GM08714 (cell line): ENCODE measurements at regions not wholly inside any gene's neighbourhood (a gene's known extent, or its start where the extent isn't known, plus 50 kb on each side); places are given as distances from the start of the nearest gene placed in this dataset.
"Not testable (repeated sequence)": the region's sequence is repeated elsewhere in the genome, so short reads cannot be mapped to it uniquely, and the experiment has no call there.

ENCODE experiments used
- H3K4me3 ChIP-seq: fragments of 200-500 bp; sonication (Bioruptor generic); 2 replicates; pipeline ENCODE4 v1.5.1; 2014; ENCODE audit warnings: mild to moderate bottlenecking, low read length, inconsistent platforms
- ZNF274 ChIP-seq: IDR thresholded peaks from 2 replicates; pipeline ENCODE4 v1.6.1; 2012; ENCODE audit warnings: mild to moderate bottlenecking, low read depth, low read length

DNA sequence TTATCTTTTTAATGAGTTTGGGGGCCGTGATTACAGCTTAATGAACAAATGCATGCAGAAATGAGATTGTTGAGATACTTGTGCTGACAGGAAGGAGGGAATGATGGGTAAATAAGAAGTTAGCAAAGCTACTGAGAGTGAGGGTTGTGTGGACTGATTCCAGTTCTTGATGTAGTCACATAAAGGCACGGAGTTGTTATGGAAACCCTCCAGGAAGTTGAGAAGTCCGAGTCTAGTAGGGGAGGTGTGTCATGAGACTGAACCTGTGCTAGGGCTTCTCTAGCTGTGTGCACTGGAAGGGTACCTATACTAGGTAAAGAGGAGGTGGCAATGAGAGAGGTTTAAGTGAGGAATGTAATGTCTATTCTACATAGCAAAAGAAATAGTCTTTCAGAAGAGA is 475.7 kb downstream of the USP25 start:
- H3K4me3 ChIP-seq: no peak overlapping the region
- TF ChIP-seq ZNF274: no peak

DNA sequence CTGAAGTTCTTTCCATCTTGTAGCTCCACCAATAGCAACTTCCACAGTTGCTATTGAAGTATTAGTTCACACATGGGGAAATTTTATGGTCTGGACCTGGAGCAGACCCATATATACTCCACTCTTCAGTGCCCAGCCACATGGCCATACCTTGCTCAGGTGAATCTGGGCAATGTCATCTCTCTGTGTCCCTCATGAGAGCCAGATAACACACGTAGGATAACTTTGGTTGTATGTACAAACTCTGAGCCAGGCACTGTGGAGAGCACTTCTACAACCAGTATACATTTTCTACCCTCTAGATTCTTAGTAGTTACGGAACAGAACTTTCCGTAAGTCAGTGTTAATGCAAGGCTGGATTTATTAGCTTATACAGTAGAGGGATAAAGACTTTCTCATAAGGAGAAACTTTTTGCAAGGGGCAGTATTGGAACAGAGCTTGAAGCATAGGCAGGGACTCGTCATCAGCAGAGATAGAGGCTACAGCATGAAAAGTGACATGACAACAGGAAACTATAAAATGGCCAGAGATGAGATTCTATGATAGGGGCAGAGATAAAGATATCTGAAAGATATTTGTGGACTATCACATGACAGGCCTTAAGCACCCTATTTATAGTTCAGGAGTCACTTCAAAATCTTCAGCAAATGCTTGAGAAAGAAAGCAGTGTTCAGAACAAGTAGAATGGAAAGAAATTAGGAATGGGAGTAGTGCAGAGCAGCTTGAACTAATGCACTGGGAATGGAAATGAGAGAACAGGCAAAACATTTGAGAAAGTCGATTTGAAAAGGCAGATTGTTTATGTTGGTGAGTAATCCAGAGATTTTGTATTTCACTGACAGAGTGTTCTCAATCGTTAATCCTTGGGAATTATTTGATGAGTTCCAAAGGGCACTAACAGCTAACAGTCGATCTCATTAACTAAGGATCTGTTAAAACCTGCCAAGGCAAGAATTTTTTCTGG is 481.8 kb downstream of the USP25 start:
- H3K4me3 ChIP-seq: no peak overlapping the region

DNA sequence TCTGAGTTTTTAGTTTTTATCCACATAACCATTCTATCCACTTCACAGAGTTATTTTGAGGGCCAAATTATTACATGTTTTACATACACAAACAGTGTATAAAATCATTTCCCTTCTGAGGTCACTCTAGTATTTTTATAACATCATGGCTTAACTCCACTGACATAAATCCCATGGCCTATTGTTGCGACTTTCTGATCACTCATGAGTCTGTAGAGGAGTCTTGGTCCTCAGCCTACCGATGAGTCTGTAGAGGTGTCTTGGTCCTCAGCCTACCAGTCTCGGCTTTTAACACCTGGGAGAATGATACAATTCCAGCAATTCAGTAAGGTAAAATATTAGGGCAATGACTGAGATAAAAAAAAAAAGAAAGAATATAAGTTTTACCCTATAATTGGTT is 483.7 kb downstream of the USP25 start:
- no peak for TF ChIP-seq ZNF274

More for the DNA sequence above, 481.8 kb downstream of the USP25 start:
- TF ChIP-seq ZNF274: no peak

DNA sequence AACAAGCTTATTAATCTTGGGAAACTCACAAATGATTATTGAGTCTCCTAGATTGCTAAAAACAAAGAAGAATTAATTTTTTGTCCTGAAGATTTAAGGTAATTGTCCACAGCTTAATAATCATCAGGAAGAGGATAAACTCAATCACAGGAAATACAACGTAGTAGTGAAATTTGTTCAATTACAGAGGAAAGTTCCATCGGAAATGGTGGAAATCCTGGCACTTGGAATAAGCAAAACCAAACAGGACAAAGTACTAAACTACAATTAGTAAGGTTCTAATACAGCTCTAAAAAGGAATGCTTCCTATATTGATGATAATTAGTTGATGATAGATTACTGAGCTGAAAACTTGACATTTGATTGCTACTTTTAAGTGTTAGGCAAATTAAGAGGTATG is 485.4 kb downstream of the USP25 start:
- no peak for TF ChIP-seq ZNF274
- H3K4me3 ChIP-seq: no peak overlapping the region

More for the DNA sequence above, 483.7 kb downstream of the USP25 start:
- no peak overlapping the region for H3K4me3 ChIP-seq

DNA sequence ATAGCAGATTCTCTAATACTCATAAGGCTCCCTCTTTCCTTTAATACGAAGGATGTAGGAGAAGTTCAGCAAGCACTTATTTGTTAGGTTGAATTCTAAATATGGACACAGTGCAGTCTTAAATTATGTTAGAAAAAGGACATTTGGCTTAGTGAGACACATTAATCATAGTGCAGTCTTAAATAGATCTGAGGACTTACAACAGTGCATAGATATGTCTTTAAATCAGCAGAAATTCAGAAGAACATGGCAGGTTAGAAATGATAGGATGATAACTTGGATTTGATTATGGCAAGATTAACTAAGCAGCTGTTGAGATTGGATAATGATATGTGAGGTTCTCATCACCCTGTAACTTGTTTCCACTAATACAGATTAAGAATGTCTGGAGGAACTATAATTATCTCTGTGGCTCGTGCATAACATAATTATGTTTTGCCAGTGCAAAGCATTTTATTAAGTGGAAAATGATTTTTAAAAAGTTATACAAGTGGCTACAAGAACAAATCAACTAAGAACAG is 485.9 kb downstream of the USP25 start:
- no peak overlapping the region for H3K4me3 ChIP-seq
- TF ChIP-seq ZNF274: no peak

DNA sequence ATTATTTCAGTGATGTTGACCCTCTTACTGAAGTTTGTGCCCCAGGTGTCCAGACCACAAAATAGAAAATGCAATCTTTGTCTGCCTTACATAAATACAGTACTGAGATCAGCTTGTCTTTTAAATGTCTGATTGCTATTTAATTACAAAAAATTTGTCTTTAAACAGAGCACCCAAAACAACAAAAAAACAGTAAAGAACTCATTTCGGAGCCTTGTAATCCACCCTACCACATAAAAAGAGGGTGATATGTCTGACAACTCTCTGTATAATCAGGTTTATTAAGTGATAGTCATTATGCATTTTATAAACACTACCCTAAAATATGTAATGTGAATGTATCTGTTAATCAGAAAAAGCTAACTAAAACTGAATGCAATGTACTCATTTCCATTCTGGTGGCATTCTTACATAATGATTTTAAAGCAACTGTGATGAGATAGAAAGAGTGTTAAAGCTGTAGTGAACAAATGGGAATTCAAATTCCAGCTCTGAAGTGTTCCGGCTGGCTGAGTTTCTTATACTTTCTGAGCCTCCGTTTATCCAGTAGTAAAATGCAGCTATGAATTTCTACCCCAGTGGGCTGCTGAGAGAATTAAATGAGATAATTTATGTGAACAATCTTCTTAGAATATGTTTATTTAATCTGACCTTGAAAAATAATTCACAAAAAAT is 486.6 kb downstream of the USP25 start:
- H3K4me3 ChIP-seq: no peak overlapping the region
- no peak for TF ChIP-seq ZNF274

DNA sequence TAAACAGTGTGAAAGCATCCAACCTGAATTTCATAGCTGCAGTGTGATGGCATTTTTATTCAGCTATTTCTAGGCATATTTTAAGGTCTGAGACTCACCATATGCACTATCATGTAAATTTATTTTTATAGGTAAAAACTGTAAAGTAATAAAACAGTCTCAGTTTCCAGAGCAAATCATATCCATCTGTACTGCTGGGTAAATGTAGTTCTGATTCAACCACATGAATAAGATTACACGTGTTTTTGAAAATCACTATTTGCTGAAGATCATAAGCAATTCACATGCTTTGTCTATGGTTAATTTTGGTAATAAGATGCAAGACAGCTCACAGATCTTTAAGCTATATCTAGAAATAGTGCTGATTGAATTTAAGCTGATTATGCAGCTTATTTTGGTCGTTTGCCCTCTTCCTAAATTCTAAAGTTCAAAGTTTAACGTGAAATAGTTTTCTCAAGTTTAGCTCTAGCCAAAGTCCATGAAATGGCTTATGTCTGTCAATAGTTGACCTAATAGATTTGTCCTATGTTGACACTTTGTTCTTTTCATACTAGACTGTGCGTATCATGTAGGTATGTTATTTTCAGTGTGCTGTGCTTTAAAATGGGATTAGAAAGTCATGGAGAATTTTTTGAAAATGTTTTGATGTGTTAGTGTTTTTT is 489.0 kb downstream of the USP25 start:
- H3K4me3 ChIP-seq: no peak overlapping the region
- no peak for TF ChIP-seq ZNF274

DNA sequence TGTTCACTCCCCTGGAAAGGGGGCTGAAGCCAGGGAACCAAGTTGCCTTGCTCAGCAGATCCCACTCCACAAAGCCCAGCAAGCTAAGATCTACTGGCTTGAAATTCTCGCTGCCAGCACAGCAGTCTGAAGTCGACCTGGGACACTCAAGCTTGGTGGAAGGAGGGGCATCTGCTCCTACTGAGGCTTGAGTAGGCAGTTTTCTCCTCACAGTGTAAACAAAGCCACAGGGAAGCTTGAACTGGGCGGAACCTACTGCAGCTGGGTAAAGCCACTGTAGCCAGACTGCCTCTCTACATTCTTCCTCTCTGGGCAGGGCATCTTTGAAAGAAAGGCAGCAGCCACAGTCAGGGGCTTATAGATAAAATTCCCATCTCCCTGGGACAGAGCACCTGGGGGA is 495.0 kb downstream of the USP25 start:
- H3K4me3 ChIP-seq: not testable (repeated sequence)

DNA sequence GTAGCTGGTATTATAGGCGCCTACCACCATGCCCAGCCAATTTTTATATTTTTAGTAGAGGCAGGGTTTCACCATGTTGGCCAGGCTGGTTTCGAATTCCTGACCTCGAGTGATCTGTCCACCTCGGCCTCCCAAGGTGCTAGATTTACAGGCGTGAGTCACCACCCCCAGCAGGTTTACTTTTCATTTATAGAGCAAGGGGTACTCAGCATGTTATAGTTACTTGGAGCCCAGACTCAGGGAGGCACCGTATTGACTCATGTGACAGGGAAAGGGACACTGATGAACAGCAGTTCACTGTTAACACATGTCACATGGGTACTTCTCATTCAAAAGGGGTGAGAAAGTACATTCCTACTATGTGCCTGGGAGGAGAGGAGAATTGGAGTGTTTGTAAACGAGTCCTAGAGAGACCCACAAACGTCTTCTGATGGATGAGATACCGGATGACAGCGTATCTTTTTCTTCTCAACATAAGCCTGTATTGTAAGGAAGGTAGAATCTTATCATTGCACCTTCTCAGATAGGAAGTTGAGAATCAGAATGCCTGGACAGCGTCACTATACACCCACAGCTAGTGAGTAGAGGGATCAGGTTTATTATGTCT is 510.0 kb downstream of the USP25 start:
- TF ChIP-seq ZNF274: no peak
- no peak overlapping the region for H3K4me3 ChIP-seq

DNA sequence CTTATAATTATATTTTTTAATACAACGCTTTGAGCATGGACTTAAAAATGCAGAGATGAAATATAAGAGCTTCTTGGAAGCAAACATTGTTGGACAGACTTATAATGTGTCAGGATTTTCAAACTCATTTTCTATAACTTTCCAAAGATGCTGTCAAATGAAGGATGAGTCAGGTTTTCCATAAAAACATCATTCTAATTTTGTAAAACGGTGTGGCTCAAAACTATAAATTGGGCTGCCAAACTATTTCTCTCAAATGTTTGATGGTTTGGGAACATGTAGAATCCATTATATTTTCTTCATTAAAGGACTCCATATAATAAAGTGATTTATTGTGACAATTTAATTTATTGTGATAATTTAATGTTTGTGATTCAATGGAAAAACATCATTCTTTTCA is 511.2 kb downstream of the USP25 start:
- no peak for TF ChIP-seq ZNF274
- no peak overlapping the region for H3K4me3 ChIP-seq

DNA sequence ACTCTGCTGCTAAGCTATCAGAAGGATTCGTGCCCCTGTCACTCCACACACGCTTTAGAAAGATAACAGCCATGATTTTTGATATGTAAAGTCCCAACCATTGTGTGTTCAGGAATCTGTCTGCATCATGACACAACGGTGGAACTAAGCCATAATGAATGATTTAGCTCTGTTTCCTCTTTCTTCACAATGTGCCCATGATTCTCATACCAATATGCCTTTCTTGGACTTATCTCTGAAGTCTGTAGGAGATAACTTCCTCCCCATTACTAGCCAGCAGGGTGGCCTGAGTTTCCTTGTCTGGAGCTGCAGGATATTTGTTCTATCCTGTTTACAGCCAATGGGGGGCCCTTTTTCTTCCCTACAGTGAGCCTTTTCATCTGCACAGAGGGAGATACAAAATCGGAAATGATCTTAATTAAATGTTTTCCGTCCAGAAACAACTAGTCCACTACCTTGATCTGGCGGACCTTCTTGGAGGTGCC is 511.7 kb downstream of the USP25 start:
- H3K4me3 ChIP-seq: no peak overlapping the region
- no peak for TF ChIP-seq ZNF274

DNA sequence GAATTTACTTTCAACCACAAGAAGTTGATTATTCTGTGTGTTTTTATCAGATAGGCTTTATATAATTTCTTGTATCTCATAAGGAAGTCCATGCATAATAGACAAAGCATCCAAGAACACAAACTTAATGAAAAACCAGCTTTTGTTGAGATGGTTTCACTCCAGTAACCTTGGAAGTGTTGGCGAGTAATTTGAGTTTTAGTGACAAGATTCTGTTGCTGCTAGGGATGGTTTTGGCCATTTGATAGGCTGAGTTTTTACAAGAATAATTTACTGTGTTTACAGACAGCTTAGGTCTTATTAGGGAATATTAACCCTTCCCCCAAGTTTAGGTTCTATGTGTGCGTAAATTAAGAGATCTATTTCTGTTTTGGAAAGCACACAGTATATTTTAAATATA is 513.6 kb downstream of the USP25 start:
- H3K4me3 ChIP-seq: no peak overlapping the region
- no peak for TF ChIP-seq ZNF274

DNA sequence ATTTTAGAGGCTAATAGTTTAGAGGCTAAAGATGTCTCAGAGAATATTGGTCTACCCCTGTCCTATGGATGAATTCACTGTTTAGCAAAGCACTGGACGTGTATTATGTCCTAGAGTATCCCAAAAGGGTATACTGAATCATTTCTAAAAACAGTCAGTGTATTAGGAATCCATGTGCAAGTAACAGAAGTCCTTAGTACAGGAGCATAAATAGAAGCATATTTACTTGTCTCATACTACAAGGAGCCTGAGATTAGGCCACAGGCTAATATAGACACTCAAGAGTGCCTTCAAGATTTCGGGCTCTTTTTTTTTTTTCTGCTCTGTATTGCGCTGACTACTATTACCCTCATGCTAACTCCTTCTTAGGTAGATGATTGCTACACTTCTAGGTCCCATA is 518.9 kb downstream of the USP25 start:
- no peak overlapping the region for H3K4me3 ChIP-seq
- TF ChIP-seq ZNF274: no peak

DNA sequence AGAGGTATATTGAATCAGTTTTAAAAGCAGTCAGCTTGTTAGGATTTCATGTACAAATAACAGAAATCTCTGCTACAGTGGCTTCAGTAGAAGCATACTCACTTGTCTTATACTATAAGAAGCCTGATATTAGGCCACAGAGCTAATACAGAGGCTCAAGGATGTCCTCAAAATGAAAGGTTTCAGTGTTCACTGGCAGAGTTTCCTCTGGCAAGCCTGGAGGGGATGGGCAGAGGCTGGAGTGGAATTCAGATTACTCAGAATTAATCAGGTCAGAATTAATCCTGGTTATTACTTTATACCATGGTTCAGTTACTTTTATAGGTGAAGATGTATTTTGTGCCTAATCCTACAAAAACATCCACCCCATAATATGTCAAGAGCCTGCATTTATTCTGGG is 520.5 kb downstream of the USP25 start:
- H3K4me3 ChIP-seq: no peak overlapping the region
- no peak for TF ChIP-seq ZNF274
